NCI-H460 (cell line): ENCODE measurements at regions not wholly inside any gene's neighbourhood (a gene's known extent, or its start where the extent isn't known, plus 50 kb on each side); places are given as distances from the start of the nearest gene placed in this dataset.

Experiments
- DNase-seq: peaks from one replicate; pipeline ENCODE4 v3.0.0-alpha.2; 2016; ENCODE audit warnings: low read depth; ENCODE audit errors: extremely low read depth

DNA sequence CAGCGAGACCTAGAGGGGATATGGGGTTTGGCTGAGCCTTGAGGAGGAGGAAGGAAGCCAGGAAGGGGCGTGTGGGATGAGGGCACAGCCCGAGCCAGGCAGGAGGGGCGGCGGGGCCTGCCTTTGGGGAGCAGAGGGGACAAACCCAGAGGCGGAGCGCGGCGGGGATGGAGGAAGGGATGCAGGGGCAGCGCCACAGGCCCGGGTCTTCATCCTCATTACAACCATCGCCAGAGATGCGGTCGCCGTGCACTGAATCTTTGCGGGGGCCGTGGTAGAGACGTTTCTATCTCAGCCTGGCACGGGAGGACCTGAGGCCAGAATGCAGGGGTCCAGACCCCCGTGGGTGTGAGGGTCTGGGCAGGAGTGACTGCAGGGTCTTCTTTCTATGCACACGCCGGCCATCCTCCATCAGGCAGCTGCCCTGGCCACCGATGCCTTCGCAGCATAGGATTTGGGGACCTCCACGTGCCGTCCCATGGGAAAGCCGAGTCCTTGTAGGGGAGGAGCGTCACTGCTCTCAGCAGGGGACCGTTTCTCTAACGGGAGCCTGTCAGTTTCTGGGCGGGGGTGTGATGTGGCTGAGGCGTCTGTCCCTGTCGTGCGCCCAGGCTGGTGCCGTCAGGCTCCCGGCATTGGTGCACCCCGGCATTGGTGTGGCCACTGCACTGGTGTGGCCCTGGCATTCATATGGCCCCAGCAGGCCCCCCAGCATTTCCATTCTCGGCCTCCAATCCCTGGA is 1267.9 kb downstream of the BRD1 start:
- no peak for DNase-seq

DNA sequence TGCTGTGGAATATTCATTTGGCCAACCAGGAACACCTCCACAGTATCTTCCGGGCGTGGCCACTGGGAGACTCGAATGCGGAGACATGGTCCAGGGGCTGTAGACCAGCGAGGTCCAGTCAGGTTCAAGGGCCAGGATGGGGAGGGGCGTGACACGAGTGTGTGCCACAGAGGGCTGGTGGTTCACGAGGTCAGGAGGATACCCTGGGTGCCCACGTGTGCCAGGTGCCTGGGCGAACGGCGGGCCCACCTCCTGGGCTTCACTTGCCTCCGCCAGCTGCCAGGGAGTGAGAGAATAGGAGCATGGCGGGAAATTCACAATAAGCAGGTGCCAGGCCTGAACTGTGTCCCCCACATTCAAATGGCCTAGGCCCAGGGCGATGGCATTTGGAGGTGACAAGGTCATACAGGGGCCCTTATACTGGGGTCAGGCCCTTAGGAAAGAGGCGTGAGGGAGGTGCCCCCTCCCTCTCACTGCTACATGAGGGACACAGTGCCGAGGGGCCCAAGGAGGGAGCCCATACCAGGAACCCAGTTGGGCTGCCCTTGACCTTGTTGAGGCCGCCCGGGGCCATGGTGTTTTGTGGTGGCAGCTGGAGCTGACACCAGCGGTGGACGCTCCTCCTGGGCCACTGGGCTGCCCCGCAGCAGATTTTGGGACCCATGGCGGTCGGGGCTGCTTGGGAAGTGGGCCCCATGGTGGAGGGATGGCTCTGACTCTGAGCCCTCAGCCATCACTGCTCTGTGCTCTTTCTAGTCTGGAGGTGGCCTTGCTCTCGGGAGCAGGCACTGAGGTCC is 1268.9 kb downstream of the BRD1 start:
- no peak for DNase-seq

DNA sequence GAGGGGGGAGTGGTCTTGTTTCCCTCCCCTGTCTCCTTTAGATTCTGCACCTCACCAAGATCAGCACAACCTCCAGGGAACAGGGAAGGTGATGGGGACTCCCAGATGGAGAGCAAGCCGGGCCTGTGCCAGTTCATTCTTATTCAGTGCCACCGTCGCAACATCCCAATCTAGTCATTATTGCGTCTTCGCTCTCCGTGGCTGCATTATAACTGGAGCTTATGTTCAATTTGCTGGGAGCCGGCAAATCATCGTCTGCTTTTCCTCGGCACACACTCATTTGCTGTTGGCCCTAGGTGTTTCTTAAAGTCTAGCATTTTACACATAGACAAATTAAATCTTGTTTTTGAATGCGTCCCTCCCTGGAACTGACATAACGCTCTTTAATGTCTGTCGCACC is 1269.7 kb downstream of the BRD1 start:
- DNase-seq = no peak

DNA sequence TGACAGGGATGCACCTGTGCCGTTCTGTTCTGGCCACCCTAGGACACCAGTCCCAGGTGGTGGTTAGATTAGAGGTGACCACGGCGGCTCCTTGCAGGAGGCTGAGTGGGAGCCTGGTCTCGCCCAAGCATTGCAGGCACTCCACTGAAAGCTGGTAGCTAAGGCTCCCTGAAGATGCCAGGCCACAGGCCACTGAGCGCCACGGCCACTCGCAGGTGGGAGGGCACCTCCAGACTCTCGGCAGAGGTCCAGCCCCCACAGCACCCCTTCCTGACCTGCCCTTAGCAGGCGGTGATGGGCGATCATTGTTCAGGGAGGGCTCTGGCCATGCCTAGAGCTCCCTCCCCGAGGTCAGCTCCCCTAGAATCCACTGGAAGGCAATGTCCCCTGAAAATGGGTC is 1270.2 kb downstream of the BRD1 start:
- DNase-seq = no peak

DNA sequence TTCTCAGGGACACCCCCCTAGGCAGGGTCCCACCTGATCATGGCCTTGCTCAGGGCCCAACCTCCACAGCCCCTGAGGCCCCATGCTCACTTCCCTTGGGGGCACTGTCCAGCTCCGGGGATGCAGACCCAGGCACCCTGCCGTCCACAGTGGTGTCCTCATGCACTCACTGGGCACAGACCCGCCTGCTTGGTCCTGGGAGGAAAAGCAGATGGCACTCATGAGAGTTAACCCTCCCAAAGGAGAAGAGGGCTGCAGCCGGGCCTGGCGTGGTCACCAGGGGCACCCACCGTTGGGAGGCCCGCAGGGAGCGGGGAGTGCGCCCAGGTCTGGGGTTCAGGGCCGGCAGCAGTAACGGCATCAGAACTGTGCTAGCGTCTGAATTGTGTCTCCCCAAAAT is 1270.9 kb downstream of the BRD1 start:
- DNase-seq = no peak

DNA sequence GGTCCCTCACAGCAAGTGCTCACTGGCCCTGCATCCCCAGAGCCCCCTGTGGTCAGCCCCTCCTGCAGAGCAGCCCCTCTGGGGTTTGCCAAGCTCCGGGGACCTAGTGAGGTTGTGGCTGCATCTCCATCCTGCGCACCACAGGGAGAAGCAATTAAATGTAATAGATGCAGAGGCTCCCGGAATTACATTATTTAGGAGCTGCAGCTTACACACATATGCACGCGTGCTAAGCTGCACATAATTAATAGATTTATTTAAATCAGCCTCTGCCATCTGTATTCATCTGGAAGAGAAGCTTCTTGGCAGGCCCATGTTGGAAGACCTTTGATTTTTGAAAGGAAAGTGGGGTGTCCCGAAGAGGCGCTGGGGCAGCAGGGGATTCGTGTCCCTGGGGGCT is 1271.5 kb downstream of the BRD1 start:
- no peak for DNase-seq

DNA sequence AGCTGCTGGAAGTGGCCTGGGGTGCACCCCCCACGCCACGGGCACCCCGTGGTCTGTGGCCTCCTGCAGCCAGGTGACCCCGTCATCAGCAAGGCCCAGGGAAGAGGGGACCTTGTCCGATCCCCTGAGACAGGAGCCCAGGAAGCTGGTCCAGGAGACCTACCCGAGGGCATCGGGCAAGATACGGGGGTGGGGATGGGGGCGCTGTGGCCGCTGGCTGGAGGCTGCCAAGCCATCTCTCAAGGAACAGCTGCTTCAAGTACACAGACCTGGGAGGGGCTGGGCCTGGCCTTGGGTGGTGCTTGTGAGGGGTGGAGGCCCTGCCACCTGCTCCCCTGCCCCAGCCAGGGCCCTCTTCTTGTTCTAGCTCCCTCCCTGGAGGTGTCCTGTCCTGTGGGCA is 1272.1 kb downstream of the BRD1 start:
- DNase-seq = no peak

DNA sequence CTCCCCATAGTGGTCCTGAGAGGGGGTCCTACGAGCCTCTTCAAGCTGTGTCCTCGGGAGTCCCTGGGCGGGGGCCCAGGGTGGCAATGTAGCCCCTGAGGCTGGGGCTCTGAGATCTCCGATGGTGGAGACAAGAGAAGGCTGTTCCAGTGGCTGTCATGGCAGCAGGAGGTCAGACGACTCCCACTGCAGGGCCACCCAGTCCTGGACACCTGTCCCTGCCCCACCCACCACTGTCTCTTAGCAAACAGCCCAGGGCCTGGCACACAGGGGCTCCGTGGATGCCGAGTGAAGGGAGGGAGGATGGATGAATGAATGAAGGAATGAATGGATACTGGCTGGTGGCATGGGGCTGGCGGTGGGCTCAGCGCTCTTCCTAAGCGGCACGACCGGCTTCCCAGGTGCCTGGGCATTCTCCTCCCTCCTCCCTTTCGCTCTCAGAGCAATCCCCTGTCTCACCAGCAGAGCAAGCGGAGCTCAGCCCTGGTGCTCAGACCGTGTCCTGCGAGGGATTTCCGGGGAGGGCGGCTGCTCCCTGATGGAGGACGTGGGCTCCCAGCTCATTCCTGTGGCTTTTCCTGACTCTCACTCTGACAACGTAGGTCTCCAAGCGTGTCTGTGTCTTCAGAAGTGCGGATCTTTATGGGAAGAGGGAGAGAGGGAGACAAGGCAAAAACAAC is 1272.6 kb downstream of the BRD1 start:
- no peak for DNase-seq

DNA sequence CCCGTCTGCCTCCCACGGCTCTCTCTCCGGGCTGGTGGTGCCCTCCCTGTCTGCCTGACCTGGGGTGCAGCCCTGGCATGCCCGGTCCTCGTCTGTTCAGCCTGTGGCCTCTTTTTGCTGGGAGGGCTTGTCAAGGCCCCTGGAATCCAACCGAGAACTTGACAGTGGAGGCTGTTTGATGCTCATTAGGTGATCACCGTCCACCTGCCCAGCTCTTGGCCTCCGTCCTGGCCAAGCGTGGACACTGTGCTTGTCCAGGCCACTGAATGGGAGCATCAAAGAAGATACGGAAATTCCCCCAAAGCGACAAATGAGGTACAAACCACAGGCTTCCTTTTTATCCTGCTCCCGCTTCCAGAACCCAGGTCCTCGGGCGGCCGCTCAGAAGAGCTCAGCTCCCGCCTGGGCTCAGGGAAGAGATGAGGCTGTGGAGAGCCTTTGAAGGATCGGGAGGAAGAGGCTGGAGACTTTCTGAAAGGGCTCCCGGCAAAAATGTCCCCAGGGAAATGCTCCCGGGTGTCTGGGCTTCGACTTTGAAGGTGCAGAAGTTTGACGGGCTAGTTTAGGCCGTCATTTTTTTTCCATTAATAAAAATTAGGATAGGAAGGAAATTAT is 1273.9 kb downstream of the BRD1 start:
- DNase-seq = no peak

DNA sequence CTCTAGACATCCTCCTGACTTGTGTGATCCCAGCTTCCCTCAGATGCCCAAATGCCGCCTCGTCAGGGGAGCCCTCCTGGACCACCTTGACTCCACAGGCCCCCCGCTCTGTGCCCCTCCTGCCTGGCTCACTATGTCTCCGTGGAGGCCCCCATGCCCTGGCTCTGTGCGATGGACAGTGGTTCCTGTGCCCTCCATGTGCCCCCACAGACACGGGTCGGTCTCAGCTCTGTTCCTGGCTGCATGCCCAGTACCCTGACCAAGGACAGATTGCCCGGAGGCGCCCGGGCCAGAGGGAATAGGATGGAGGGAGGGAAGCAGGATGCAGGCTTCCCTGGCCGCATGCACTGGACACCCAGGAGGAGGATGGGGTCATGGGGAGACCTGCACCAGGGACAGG is 1274.6 kb downstream of the BRD1 start:
- no peak for DNase-seq

DNA sequence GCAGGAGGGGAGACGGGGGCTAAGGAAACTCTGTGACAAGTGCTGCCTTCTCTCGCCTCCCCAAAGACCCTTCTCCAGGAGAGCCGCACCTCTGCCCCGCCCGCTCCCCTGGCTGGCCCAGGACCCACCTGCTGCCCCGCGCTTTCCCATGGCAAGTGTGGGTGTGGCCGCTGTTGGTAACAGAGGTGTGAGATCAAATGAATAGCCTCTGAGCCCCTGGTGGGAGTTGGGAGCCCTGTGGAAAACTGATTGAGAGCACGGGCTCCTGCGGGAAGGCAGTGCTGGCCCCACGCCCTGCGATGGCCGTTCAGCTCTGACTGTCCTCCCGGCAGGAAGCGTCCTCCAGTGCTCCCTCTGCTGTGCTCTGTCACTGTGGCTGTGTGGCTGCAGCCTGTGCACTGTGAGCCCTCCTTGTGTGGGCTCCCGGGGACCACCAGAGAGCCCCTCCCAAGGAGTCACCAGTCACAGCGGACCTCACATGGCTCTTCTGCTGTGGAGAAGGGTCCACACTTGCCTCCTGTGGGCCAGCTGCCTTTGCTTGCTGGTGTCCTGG is 1275.9 kb downstream of the BRD1 start:
- DNase-seq = no peak

DNA sequence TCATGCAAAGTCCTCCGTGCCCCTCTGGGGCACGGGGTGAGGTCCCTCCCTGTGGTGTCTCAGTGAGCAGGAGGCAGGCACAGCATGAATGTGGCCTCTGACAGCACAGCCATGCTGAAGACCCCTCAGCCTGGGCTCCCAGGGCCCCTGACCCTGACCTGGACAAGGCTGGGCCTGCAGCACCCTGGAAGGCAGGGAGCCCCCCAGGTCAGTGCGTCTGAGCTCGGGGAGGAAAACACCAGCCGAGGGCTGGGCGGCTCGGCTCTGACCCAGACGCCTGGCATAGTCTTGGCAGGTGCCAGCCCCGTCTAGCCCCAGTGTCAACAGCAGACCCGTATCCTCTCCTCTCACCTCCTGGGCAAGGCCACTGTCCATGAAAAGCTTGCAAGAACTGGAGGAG is 1276.6 kb downstream of the BRD1 start:
- DNase-seq = no peak

DNA sequence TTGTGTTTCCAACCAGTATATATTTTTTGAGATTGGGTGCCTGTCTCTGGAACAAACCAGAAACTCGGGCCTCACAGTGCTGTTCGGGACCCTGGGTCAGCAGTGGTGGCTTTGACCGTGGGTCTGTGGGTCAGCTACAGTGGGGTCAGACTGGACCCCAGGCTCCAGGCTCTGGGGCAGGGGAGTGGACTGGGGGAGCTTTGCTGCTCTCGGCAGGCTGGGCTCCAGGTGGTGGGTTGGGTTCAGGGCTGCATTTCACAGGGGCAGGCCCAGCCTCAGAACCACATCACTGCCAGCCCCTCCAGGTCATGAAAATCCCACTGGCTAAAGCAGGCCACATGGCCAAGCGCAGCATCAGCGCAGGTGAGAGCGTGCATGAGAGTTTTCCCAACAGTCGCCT is 1279.3 kb downstream of the BRD1 start:
- no peak for DNase-seq

DNA sequence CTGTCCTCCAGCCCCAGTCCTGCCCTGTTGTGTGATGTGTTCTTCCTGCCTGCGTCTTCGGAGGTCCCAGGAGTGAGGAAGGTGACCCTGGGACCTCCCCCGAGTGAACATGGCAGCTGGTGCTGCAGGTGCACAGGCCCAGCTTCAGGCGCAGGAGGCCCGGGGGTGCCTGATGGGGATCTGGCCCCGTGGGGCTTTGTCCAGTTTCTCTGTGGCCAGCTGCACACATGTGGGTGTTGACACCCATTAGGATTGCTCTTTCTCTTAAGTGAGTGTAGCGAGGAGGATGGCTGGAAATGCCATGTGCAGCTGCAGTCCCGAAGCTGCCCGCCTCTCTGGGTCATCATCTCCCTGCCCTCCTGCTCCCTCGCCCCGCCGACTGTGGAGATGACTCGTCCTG is 1279.7 kb downstream of the BRD1 start:
- no peak for DNase-seq

DNA sequence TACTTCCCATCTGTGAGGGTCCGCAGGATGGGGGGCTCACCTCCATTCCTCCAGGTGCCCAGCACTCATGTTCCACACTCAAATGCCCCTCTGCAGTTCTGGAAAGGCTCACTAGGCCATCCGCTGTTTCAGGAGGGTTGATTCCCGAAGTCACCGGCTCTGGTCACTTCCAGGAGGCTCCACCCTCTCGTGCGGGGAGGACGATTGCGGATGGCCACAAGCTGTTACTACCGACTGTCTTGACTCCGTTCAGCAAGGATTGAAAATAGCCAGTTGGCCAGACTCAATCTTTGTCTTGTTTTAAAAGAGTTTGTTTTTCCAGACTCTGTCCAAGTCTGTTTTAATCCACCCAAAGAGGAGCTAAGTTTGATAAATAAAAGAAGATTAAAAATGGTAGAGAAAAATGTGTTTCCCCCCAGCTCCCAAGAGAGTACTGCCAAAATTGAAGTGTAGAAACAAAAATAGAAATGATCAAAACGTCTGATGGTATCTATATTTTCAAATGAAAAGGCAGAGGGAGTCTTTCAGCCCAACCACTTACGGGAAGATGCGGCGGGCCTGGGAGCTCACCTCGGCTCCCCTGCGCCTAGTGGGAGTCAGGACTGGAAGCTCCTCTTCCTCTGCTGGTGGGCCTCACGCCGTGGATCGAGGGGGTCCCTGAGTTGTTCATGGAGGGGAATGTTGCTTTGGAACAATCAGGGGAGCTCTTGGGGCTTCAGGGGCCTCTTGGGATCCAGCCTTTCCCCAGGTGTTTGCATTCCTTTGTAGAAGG is 1280.8 kb downstream of the BRD1 start:
- DNase-seq = no peak

DNA sequence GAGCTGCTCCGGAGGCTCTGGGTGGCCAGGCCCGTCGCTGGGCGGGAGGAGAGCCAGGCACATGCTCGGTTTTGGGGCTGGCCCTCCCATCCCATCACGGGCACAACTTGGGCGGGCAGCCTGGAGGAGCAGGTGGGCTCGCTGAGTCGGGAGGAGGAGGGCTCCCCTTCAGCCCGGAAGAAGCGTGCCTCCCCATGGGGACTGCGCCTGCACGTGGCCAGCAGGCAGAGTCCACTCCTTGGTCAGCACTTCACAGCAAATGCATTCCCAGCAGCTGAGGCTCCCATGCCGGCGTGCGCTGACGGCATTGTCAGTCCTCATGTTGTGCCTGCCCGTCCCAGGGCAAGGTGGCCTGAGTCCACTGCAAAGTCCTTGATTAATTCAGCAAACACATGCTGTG is 1281.7 kb downstream of the BRD1 start:
- no peak for DNase-seq

DNA sequence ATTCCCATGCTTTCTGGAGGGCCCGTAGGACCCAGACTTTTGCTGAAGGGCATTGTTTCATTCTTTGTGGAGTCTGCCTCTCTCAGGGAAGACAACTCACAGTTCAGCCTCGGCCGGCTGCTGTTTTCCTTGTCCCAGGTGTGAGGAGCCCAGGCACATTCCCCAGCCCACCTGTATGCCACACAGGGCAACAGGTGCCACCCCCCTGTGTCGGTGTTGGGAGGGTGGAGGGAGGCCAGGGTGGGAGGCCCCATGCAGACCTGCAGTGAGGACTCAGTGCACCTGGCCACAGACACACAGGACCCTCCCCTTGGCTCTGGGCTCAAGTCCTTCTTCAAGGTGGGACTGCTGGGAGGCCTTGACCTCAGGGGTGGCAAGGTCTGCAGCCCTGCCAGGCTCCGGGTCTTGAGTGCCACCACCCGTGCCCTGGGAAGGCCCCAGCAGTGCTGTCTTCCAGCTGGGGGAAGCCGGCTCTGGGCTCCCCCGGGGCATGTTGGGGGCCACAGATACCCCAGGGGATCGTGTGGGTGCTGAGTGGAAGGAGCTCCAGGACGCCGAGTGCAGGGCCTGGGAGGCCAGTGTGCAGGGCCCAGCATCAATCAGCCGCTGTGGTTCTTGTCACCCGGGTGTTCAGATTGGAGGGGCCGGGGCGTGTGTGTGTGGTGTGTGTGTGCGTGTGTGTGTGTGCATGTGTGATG is 1286.1 kb downstream of the BRD1 start:
- no peak for DNase-seq

DNA sequence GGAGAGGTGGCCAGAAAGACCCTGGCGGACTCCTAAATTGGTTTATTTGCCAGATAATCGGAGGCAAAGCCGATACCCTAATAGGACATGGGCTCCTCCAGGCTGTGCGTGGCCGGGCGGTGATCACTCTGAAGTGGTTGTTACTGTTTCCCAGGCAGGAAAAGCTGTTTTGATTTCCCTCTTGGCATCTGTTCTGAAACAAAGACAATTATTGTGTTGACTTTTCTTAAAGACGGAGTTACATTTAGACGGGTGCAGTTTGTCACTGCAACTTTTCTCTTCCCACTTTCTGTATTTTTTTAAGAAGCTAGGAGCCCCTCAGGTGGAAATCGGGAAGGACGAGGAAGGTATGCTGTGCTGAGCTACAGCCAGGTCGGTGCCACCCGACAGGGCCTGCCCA is 1288.4 kb downstream of the BRD1 start:
- no peak for DNase-seq

DNA sequence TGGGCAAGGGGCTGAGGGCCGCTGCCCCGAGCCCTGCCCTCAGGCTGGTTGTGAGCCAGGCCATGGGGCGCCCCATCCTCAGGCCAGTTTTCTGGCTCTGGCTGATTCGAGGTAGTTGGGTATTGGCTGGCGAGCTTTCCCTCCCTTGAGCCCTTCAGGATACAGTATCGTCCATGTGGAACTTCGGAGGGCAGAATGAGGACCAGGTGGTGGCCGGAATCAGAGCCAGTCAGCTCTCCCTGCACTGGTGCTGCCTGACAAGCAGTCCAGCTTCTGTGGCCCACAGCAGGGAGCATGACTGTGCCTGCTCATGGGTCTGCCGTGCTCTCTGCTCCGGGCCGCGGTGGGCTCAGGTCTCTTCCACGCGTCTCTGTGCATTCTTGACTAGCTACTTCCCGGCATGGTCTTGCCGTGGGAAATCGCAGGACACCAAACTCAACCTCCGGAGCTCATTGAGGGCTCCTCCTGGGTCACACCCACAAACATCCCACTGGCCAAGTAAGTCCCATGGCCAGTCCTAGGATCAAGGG is 1289.3 kb downstream of the BRD1 start:
- no peak for DNase-seq

DNA sequence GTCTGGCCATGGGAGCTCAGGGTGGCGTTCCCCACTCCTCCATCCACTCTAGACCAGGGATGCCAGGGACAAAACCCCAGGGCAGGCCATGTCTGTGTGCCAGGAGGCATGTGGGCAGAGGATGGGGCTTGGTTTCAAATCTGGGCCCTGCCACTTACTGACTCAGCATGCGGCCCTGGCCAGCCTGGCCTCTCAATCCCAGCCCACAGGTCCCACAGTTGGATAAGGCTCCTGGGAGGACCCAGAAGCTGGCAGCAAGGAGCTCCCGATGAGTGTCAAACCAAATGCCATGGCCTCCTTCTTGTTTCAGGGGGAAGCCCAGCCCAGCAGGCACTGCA is 1290.4 kb downstream of the BRD1 start:
- no peak for DNase-seq
